ENCODE measurements at regions not wholly inside any gene's neighbourhood (a gene's known extent, or its start where the extent isn't known, plus 50 kb on each side); places are given as distances from the start of the nearest gene placed in this dataset.

- H3K27me3 ChIP-seq (ENCODE audit: insufficient read depth in 3 of 3, low read length in 2 of 3): no peaks in the 10 kb centered on the region
- TF ChIP-seq, protein P1, sequence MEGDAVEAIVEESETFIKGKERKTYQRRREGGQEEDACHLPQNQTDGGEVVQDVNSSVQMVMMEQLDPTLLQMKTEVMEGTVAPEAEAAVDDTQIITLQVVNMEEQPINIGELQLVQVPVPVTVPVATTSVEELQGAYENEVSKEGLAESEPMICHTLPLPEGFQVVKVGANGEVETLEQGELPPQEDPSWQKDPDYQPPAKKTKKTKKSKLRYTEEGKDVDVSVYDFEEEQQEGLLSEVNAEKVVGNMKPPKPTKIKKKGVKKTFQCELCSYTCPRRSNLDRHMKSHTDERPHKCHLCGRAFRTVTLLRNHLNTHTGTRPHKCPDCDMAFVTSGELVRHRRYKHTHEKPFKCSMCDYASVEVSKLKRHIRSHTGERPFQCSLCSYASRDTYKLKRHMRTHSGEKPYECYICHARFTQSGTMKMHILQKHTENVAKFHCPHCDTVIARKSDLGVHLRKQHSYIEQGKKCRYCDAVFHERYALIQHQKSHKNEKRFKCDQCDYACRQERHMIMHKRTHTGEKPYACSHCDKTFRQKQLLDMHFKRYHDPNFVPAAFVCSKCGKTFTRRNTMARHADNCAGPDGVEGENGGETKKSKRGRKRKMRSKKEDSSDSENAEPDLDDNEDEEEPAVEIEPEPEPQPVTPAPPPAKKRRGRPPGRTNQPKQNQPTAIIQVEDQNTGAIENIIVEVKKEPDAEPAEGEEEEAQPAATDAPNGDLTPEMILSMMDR (IDR thresholded peaks at IDR 0.05): no peak
- DNase-seq: no peak
- WGBS, 3 donors: 90 to 93% (median 93%) methylated on average over 4 of the region's 4 CpGs
- H3K36me3 ChIP-seq (ENCODE audit: insufficient read depth in 1 of 2, low read depth in 1 of 2): no peaks in the 10 kb centered on the region
- no peak for ATAC-seq
- H3K4me3 ChIP-seq: no peak overlapping the region
- H3K9me3 ChIP-seq: no peaks in the 10 kb centered on the region
- H3K27ac ChIP-seq: no peak overlapping the region
- intact Hi-C loops (cut with DNase I): no loop called here
- no peaks in the 10 kb centered on the region for H3K4me1 ChIP-seq
These were observed 82.6 kb upstream of the THSD7A start for GRCh38 chr7:11914645-11915044.

DNA sequence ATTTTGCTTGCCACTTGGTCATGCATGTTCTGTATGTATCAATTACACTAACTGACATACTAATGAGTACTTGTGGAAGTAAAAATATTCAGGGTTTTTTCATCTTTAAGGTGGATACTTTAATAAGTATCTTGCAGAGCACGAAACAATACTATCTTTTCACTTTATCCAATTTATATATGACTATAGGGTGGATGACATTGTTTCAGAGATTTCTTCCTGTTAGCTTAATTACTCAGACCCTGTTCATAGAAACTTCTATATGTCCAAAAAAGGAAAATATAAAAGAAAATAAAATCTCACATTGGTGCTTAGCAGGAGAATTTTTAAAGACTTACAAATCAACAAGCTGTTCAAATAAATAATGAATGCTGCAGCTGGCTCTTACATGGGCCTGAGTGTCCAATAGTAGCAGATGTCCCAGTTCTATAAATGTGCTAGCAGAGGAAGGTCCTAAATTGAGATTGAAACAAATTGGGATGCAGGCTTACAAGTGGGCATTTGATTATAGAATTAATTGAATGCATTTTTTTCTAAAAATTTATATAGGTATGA, 91.5 kb upstream of the THSD7A start:
- Histone ChIP-seq H3K9me3 (no peaks in the 10 kb centered on the region), H3K27ac (no peak overlapping the region), H3K4me1 (no peaks in the 10 kb centered on the region), H3K36me3 (ENCODE audit: insufficient read depth in 1 of 2, low read depth in 1 of 2) (no peaks in the 10 kb centered on the region), H3K27me3 (ENCODE audit: insufficient read depth in 3 of 3, low read length in 2 of 3) (no peaks in the 10 kb centered on the region), H3K4me3 (no peak overlapping the region)
- TF ChIP-seq, protein P1 (IDR thresholded peaks at IDR 0.05): no peak
- no peak for ATAC-seq
- 76 to 81% (median 80%) methylated on average over 1 of the region's 1 CpG for WGBS, 3 donors
- DNase-seq: no peak
- intact Hi-C loops (cut with DNase I): no loop called here

- Histone ChIP-seq H3K27ac (no peak overlapping the region), H3K36me3 (ENCODE audit: insufficient read depth in 1 of 2, low read depth in 1 of 2) (no peaks in the 10 kb centered on the region), H3K27me3 (ENCODE audit: insufficient read depth in 3 of 3, low read length in 2 of 3) (no peaks in the 10 kb centered on the region), H3K9me3 (no peaks in the 10 kb centered on the region), H3K4me1 (no peaks in the 10 kb centered on the region), H3K4me3 (no peak overlapping the region)
- intact Hi-C loops (cut with DNase I): no loop called here
- TF ChIP-seq, protein P1 (IDR thresholded peaks at IDR 0.05): no peak
- no peak for DNase-seq
- ATAC-seq: no peak
- WGBS, 3 donors: 46 to 66% (median 49%) methylated on average over 3 of the region's 3 CpGs
These were observed 99.3 kb upstream of the THSD7A start for GRCh38 chr7:11931307-11931706.

DNA sequence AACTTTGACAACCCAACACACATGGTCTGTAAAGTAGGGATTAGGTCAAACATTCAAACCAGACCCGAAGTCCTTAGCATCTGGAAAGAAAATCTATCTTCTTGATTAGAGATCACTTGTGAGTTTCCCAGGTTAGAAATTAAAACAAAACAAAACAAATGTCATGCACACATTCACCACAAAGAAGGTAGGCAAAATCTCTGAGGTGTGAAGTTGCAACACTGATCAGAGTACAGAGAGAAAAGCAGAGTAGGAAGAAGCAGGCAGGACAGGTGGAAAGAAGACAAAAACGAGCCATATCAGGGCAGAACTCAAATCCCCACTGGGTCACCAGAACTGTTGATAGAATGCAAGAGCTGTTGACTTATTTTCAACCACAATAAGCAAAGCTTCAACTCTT, 102.8 kb upstream of the THSD7A start:
- no peak for DNase-seq
- no peaks in the 10 kb centered on the region for H3K36me3 ChIP-seq (ENCODE audit: insufficient read depth in 1 of 2, low read depth in 1 of 2)
- WGBS, 3 donors: 17 to 29% (median 17%) methylated on average over 2 of the region's 2 CpGs
- no peak overlapping the region for H3K27ac ChIP-seq
- intact Hi-C loops (cut with DNase I): no loop called here
- TF ChIP-seq, protein P1 (IDR thresholded peaks at IDR 0.05): no peak
- no peaks in the 10 kb centered on the region for H3K9me3 ChIP-seq
- no peak overlapping the region for H3K4me3 ChIP-seq
- no peak for ATAC-seq
- H3K4me1 ChIP-seq: no peaks in the 10 kb centered on the region
- H3K27me3 ChIP-seq (ENCODE audit: insufficient read depth in 3 of 3, low read length in 2 of 3): no peaks in the 10 kb centered on the region

- H3K9me3 ChIP-seq: no peaks in the 10 kb centered on the region
- H3K27ac ChIP-seq: no peak overlapping the region
- DNase-seq: no peak
- intact Hi-C loops (cut with DNase I): no loop called here
- H3K4me3 ChIP-seq: no peak overlapping the region
- H3K27me3 ChIP-seq (ENCODE audit: insufficient read depth in 3 of 3, low read length in 2 of 3): no peaks in the 10 kb centered on the region
- ATAC-seq: no peak
- H3K4me1 ChIP-seq: no peaks in the 10 kb centered on the region
- TF ChIP-seq, protein P1 (IDR thresholded peaks at IDR 0.05): no peak
- H3K36me3 ChIP-seq (ENCODE audit: insufficient read depth in 1 of 2, low read depth in 1 of 2): no peaks in the 10 kb centered on the region
These were observed 103.9 kb upstream of the THSD7A start for GRCh38 chr7:11935905-11936304.

All from psoas muscle (tissue), 7 donors.